Neutrophil (primary cell): ENCODE measurements at regions not wholly inside any gene's neighbourhood (a gene's known extent, or its start where the extent isn't known, plus 50 kb on each side); places are given as distances from the start of the nearest gene placed in this dataset.

Experiments
- H3K27ac ChIP-seq: fragments of 200-600 bp; sonication (generic); 2 replicates; pipeline ENCODE4 v1.5.1; 2016; ENCODE audit warnings: mild to moderate bottlenecking, moderate library complexity
- H3K27me3 ChIP-seq: fragments of 200-600 bp; sonication (generic); 2 replicates; pipeline ENCODE4 v1.6.0; 2016; ENCODE audit warnings: mild to moderate bottlenecking
- H3K36me3 ChIP-seq: fragments of 200-600 bp; sonication (generic); 2 replicates; pipeline ENCODE4 v1.5.1; 2017
- H3K4me1 ChIP-seq, 2 experiments: fragments of 200-600 bp in 1 of 2; sonication (generic) in 1 of 2; 1 replicate in 1 of 2; 2 replicates in 1 of 2; pipeline versions ENCODE4 v1.5.1 to v1.6.1; 2013 to 2016; ENCODE audit warnings: low read depth in 1 of 2, low read length in 1 of 2, mild to moderate bottlenecking in 1 of 2, moderate library complexity in 1 of 2; ENCODE audit not compliant: control insufficient read depth in 1 of 2, insufficient read depth in 1 of 2
- H3K4me3 ChIP-seq, 2 experiments: fragments of 200-600 bp in 1 of 2; sonication (generic) in 1 of 2; 1 replicate in 1 of 2; 2 replicates in 1 of 2; pipeline ENCODE4 v1.5.1; 2013 to 2016; ENCODE audit warnings: low read depth in 1 of 2, low read length in 1 of 2, mild to moderate bottlenecking in 1 of 2, moderate library complexity in 1 of 2
- H3K9me3 ChIP-seq: fragments of 200-600 bp; sonication (generic); 2 replicates; pipeline ENCODE4 v1.5.1; 2016
- CTCF ChIP-seq: fragments of 200-600 bp; sonication (generic); IDR thresholded peaks from 2 replicates; pipeline ENCODE4 v1.5.1; 2016; ENCODE audit warnings: antibody characterized with exemption

- Histone ChIP-seq H3K9me3 (no peaks in the 10 kb centered on the region), H3K27me3 (no peaks in the 10 kb centered on the region), H3K27ac (no peak overlapping the region), H3K36me3 (no peaks in the 10 kb centered on the region), H3K4me1 (no peaks in the 10 kb centered on the region), H3K4me3 (no peak overlapping the region)
- no peak for TF ChIP-seq CTCF
Observed at GRCh38 chr4:53959343-53960120, 104.9 kb downstream of the CHIC2 start.

DNA sequence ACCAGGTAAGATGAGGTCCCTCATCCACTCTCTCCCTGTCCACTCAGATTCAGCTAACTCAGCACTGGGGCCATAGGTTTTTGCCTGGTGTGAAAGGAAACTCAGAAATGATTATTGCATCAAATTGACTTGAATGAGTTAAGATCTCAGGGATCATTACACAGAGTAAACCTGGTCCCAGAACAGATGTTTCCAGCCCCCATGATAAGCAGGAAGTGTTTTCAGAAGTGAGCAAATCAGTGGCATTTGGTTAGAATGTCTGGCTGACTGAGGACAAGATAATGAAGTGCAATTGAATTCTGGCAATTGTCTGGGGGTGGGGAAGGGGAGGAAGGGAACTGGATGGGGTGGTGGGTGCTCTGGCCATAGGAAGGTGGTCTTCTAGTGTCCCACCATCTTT is 108.0 kb downstream of the CHIC2 start:
- Histone ChIP-seq H3K27me3 (no peaks in the 10 kb centered on the region), H3K9me3 (no peaks in the 10 kb centered on the region), H3K4me3 (no peak overlapping the region), H3K27ac (no peak overlapping the region), H3K36me3 (no peaks in the 10 kb centered on the region), H3K4me1 (no peaks in the 10 kb centered on the region)
- TF ChIP-seq CTCF: no peak

- H3K9me3 ChIP-seq: no peaks in the 10 kb centered on the region
- H3K27me3 ChIP-seq: no peaks in the 10 kb centered on the region
- H3K4me1 ChIP-seq: no peaks in the 10 kb centered on the region
- H3K36me3 ChIP-seq: no peaks in the 10 kb centered on the region
- TF ChIP-seq CTCF: no peak
- H3K4me3 ChIP-seq: no peak overlapping the region
- no peak overlapping the region for H3K27ac ChIP-seq
Observed at GRCh38 chr4:53956053-53956452, 108.4 kb downstream of the CHIC2 start.

GRCh38 chr4:53951414-53951813 is 113.0 kb downstream of the CHIC2 start:
- no peaks in the 10 kb centered on the region for H3K27me3 ChIP-seq
- TF ChIP-seq CTCF: no peak
- no peaks in the 10 kb centered on the region for H3K36me3 ChIP-seq
- no peaks in the 10 kb centered on the region for H3K4me1 ChIP-seq
- H3K27ac ChIP-seq: no peak overlapping the region
- no peak overlapping the region for H3K4me3 ChIP-seq
- no peaks in the 10 kb centered on the region for H3K9me3 ChIP-seq

GRCh38 chr4:53943345-53944085 is 120.9 kb downstream of the CHIC2 start:
- no peaks in the 10 kb centered on the region for H3K36me3 ChIP-seq
- no peak for TF ChIP-seq CTCF
- H3K4me3 ChIP-seq: no peak overlapping the region
- H3K27ac ChIP-seq: no peak overlapping the region
- H3K4me1 ChIP-seq: no peaks in the 10 kb centered on the region
- no peaks in the 10 kb centered on the region for H3K9me3 ChIP-seq
- peaks cover 9% of the 10 kb centered on the region for H3K27me3 ChIP-seq
